ENCODE measurements at regions not wholly inside any gene's neighbourhood (a gene's known extent, or its start where the extent isn't known, plus 50 kb on each side); places are given as distances from the start of the nearest gene placed in this dataset.
"Not testable (repeated sequence)": the region's sequence is repeated elsewhere in the genome, so short reads cannot be mapped to it uniquely, and the experiment has no call there.

GRCh38 chr7:155231941-155232340 is 65.7 kb upstream of the INSIG1 start:
- no peak for DNase-seq

GRCh38 chr7:155232911-155233310 is 64.8 kb upstream of the INSIG1 start:
- DNase-seq = no peak

- no peak for DNase-seq
Measured at GRCh38 chr7:155233311-155234157, 64.1 kb upstream of the INSIG1 start.

GRCh38 chr7:155234158-155234492 is 63.6 kb upstream of the INSIG1 start:
- no peak for DNase-seq

GRCh38 chr7:155234950-155235789 is 62.5 kb upstream of the INSIG1 start:
- no peak for DNase-seq

GRCh38 chr7:155236386-155236785 is 61.3 kb upstream of the INSIG1 start:
- no peak for DNase-seq

- no peak for DNase-seq
Measured at GRCh38 chr7:155237297-155237696, 60.4 kb upstream of the INSIG1 start.

GRCh38 chr7:155237730-155238129 is 59.9 kb upstream of the INSIG1 start:
- DNase-seq = no peak

GRCh38 chr7:155239431-155240087 is 58.1 kb upstream of the INSIG1 start:
- DNase-seq = not testable (repeated sequence)

- no peak for DNase-seq
Measured at GRCh38 chr7:155244675-155245074, 53.0 kb upstream of the INSIG1 start.

GRCh38 chr7:155247479-155248365 is 50.0 kb upstream of the INSIG1 start:
- no peak for DNase-seq

Measured in activated CD4-positive, alpha-beta T cell treated with anti-CD3 and anti-CD28 coated beads, Interleukin-2, amount 50 U/mL, for 48 hours (primary cell).